ENCODE measurements at regions not wholly inside any gene's neighbourhood (a gene's known extent, or its start where the extent isn't known, plus 50 kb on each side); places are given as distances from the start of the nearest gene placed in this dataset.

GRCh38 chr9:78828521-78828920 is 531.6 kb downstream of the PSAT1 start (continued):
- no peak for TF ChIP-seq CHD7 (IDR thresholded peaks at IDR 0.05; ENCODE audit: insufficient replicate concordance, low read length)
- no peak for TF ChIP-seq RBBP5 (IDR thresholded peaks at IDR 0.05; ENCODE audit: borderline replicate concordance, low read depth, low read length)
- no peak for TF ChIP-seq PHF8 (conservative IDR thresholded peaks at IDR 0.05; ENCODE audit: low read depth, low read length)
- TF ChIP-seq KDM1A (IDR thresholded peaks at IDR 0.05; ENCODE audit: borderline replicate concordance, low read length): no peak
- TF ChIP-seq KDM5A (IDR thresholded peaks at IDR 0.05; ENCODE audit: low read length): no peak
- TF ChIP-seq EGR1 (IDR thresholded peaks at IDR 0.05; ENCODE audit: borderline replicate concordance, low read depth, low read length): no peak
